Stromal cell of bone marrow (primary cell): ENCODE measurements at regions not wholly inside any gene's neighbourhood (a gene's known extent, or its start where the extent isn't known, plus 50 kb on each side); places are given as distances from the start of the nearest gene placed in this dataset.
"Not testable (repeated sequence)": the region's sequence is repeated elsewhere in the genome, so short reads cannot be mapped to it uniquely, and the experiment has no call there.

Experiments used
- DNase-seq: peaks from one replicate; pipeline ENCODE4 v3.0.0-alpha.2; 2012; ENCODE audit warnings: low read depth

DNA sequence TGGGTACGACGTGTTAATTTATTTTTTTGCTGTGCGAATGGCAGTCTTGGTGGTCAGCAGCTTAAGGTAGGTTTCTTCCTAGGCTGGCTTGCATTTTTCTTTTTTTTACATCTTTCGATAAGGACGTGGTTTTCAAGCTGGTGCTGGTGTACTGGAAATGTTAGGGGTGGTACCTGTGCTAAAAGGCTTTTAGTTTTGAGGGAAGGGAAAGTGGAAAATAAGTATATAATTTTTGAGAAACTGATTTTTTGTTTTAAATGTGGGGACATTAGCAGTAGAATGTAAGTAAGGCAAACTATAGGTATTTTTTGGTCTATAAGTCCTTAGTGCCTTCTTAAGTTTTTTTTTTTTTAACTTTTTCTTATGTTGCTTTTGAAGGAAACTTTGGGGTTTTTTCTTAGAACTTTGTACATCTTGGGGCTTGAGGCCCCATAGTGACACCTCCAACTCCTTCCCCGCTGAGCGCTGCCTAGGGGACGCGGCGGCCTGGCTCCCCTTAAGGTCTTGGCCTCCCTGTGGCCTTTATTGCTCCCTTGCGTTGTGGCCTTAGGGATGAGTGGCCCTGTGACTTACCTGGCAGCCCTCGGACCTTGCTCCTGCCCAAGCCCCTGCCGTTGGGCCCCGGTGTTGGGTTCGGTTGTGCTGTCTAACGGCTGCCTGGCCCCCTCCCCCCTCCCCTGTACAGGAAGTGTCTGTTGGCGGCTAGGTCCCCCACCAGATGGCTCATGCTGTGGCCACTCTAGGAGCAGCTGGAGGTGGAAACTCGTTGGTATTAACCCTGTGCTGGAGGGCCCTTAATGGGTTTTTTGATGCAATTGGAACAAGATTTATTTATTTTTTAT, 88.0 kb upstream of the RPRML start:
- DNase-seq, result peak; percentile 85

DNA sequence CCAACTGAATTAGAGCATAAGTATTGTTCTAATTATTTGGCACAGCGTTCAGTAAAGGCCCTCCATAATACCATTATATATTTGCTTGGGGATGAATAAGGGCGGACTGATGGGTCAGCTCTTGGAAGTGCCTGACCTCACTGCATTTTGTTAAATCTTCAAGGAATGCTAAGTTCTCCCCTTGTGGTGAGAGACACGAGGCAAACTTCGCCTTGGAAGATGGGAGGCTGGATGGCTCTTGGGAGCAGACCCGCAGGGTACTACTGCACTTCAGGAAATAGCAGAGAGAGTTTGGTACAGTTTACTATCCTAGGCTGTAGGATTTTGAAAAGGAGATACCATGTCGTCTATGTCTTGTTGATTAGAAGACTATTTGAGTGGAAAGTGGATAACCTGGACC, 87.0 kb upstream of the RPRML start:
- DNase-seq, result no peak

DNA sequence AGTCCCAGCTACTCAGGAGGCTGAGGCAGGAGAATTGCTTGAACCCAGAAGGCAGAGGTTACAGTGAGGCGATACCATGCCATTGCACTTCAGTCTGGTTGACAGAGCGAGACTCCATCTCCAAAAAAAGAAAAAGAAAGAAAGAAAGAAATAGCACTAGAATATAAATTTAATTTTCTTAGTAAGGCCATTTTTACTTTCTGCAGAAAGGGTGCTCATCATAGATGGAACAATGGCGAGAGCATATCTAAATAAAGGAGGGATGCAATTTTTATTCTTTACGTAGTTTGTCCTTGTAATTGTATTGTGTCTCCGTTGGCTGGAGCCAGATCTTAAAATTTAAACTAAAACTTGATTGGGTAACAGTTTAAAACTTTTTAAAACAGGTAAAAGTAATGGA, 85.6 kb upstream of the RPRML start:
- DNase-seq, result no peak

DNA sequence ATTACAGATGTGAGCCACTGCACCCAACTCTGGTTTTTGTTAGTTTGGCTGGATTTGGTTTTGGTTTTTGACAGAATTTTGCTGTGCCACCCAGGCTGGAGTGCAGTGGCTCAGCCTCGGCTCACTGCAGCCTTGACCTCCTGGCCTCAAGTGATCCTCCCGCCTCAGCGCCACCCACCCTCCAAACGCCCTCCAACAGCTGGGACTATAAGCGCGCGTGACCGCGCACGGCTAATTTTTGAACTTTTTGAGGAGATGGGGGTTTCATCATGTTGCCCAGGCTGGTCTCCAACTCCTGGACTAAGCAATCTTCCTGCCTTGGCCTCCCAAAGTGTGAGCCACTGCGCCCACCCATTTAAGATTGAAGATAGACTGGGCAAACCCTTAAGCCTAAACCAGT, 84.4 kb upstream of the RPRML start:
- DNase-seq, result no peak

DNA sequence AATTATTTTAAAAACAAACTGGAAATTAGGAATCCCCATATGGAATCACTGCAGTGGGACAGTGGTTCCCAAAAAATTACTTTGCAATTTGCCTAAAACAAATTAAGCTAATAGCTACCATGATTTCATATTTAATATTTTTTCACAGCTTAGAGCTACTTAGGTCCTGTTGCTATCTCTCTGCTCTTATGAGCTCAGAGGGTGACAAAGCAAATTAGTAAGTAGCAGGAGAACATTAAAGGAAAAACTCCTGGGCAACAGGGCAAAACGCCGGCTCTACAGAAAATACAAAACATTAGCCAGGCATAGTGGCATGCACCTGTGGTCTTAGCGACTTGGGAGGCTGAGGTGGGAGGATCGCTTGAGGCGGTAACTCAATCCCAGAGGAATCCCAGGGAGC, 83.8 kb upstream of the RPRML start:
- not testable (repeated sequence) for DNase-seq

DNA sequence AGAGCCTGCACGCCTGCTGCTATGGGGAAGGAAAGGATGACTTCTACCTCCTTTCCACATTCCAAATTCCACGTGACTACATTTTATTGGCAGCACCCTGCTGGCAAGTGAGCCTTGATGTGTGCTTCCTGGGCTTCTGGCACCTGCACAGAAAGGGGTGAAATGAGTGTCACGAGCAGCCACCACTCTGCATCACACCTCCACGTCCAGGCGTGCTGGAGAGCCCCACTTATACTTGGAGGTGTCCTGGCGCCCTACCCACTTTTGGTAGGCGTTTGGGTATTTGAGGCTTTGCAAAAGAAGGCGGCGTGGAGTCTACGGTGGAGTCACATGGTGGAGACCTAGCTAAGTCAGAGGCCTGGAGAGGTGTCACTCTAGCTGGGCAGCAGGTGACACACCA, 81.0 kb upstream of the RPRML start:
- not testable (repeated sequence) for DNase-seq

DNA sequence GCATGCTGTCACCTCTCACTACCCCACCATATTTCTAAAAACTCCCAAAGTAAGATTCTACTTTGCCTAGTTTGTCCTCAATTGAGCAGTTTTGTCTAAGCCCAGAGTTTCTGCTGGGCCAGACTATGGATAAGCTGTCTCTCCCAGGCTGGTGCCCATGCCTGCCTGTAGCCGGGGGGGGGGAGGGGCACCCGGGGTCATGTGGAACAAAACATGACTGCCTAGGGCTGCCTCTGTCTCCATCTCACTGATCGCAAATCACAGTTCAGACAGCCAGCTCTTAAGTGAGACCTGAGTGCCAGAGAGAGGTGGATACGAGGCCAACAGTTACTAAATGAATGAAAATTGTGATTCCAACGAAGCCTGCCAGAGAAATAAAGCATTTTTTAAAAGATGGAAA, 78.8 kb upstream of the RPRML start:
- no peak for DNase-seq

DNA sequence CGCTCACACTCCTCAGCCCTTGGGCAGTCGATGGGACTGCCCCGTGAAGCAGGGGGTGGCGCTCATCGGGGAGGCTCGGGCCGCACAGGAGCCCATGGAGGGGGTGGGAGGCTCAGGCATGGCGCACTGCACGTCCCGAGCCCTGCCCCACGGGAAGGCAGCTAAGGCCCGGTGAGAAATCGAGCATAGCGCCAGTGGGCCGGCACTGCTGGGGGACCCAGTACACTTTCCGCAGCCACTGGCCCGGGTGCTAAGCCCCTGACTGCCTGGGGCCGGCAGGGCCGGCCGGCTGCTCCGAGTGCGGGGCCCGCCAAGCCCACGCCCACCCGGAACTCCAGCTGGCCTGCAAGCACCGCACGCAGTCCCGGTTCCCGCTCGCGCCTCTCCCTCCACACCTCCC, 78.2 kb upstream of the RPRML start:
- not testable (repeated sequence) for DNase-seq

DNA sequence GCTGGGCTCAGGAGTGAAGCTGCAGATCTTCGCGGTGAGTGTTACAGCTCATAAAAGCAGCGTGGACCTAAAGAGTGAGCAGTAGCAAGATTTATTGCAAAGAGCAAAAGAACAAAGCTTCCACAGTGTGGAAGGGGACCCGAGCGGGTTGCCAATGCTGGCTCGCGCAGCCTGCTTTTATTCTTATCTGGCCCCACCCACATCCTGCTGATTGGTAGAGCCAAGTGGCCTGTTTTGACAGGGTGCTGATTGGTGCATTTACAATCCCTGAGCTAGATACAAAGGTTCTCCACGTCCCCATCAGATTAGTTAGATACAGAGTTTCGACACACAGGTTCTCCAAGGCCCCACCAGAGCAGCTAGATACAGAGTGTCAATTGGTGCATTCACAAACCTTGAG, 77.6 kb upstream of the RPRML start:
- DNase-seq, result not testable (repeated sequence)
